Activated CD4-positive, CD25-positive, alpha-beta regulatory T cell treated with anti-CD3 and anti-CD28 coated beads, Interleukin-2, amount 50 U/mL, for 16 hours (primary cell): ENCODE measurements at regions not wholly inside any gene's neighbourhood (a gene's known extent, or its start where the extent isn't known, plus 50 kb on each side); places are given as distances from the start of the nearest gene placed in this dataset.
"Not testable (repeated sequence)": the region's sequence is repeated elsewhere in the genome, so short reads cannot be mapped to it uniquely, and the experiment has no call there.

Source experiments
- DNase-seq: peaks from one replicate; pipeline ENCODE4 v3.0.0-alpha.2; 2020; ENCODE audit warnings: low read depth, low spot score

DNA sequence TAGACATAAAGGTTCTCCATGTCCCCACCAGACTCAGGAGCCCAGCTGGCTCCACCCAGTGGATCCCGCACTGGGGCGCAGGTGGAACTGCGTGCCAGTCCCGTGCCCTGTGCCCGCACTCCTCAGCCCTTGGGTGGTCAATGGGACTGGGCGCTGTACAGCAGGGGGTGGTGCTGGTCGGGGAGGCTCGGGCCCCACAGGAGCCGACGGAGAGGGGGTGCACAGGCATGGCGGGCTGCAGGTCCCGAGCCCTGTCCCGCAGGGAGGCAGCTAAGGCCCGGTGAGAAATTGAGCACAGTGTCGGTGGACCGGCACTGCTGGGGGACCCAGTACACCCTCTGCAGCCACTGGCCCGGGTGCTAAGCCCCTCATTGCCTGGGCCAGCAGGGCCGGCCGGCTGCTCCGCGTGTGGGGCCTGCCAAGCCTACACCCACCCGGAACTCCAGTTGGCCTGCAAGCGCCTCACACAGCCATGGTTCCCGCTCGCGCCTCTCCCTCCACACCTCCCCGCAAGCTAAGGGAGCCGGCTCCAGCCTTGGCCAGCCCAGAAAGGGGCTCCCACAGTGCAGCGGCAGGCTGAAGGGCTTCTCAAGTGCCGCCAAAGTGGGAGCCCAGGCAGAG is 832.9 kb downstream of the CENPC start:
- DNase-seq: not testable (repeated sequence)

DNA sequence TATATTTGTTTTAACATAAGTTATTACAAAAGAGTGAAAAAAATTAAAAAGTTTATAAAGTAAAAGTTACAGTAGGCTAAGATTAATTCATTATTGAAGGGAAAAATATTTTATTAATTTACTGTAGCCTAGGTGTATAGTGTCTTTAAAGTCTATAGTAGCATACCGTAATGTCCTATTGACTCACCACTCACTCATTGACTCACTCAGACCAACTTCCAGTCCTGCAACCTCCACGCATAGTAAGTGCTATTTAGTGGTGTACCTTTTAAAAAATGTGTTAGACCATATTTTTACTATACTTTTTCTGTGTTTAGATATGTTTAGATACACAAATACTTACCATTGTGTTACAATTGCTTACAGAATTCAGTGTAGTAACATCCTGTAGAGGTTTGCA is 841.1 kb downstream of the CENPC start:
- DNase-seq: no peak

DNA sequence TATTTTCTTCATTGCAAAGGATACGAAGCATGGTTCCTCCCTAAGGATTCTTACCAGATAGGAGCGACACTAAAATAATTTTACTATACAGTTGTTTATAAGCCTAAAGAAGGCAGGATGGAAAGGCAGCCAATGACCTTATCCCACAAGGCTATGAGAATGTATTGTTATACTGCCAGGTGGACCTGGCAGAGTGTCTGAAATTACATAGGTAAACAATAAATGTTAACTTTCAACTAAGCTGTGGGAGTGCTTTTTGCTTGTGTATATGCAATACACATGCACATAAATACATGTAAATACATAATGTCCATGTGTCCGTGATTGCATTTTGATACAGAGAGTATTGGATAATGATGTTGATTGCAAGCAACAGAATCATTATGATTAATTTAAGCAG is 850.6 kb downstream of the CENPC start:
- DNase-seq: no peak

- no peak for DNase-seq
These were observed 851.6 kb downstream of the CENPC start for GRCh38 chr4:66693694-66694093.

- DNase-seq: no peak
These were observed 854.2 kb downstream of the CENPC start for GRCh38 chr4:66691101-66691500.

GRCh38 chr4:66688674-66689073 is 856.6 kb downstream of the CENPC start:
- DNase-seq: no peak

DNA sequence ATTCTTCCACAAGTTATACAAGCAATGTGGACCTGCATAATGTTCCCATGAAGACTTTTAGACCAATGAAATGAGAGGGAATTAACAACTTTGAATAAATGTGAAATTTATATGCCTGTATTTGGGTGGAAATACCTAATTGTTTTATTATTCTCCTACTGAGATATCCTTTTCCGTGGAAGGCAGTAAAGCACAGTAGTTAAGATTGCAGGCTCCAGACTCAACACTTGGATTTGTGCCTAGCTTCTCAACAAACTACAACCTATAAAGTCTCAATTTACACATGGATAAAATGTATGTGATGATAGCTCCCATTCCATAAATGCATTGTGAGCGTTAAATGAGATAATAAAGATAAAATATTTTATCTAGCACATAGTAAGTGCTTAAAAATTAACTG is 857.8 kb downstream of the CENPC start:
- no peak for DNase-seq

DNA sequence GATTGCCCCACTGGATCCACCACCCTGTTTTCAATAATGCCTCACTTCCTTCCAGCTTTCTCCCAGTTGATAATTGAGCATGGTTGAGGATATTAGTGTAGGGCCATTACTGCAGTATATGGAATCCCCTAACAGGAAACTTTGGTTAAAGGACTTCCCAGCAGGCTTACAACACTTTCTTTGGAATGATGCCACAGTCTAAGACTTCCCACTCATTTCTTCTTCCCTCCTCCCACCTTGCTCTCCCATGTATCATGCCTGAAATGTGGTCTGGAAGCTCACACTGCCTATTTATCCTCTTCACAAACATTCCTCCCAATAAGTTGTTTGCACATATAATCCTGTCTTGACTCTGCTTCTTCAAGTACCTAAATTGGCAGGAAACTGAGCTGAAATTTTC is 863.3 kb downstream of the CENPC start:
- no peak for DNase-seq

- DNase-seq: no peak
These were observed 878.1 kb downstream of the CENPC start for GRCh38 chr4:66667249-66667648.

DNA sequence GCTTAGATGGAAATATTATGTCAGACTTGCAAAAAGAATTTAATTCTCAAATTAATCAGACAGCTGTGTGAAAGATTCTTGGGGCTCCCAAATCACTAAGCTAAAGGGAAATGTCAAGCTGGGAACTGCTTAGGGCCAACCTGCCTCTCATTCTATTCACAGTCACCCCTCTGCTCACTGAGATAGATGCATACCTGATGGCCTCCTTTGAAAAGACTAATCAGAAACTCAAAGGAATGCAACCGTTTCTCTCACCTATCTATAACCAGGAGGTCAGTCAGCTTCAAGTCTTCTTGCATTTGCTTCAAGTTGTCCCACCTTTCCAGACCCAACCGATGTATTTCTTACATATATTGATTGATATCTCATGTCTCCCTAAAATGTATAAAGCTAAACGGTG is 882.7 kb downstream of the CENPC start:
- no peak for DNase-seq

DNA sequence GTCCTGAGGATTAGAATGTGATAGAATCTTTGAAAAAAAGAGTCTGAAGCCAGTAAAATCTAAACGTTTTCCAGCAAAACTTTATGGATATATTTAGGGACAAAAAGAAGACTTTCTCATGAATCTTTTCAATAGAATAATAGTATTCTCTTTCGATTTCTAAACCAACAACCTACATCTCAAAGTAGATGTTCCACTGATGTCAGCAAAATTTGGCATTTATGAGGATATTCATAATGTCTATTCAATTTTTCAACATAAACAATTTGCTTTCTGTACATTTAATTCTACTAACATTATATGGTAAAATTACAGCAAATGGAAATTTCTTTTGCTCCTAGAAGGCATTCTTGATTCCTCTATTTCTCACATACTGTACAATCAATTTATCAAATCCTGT is 886.5 kb downstream of the CENPC start:
- DNase-seq: no peak

DNA sequence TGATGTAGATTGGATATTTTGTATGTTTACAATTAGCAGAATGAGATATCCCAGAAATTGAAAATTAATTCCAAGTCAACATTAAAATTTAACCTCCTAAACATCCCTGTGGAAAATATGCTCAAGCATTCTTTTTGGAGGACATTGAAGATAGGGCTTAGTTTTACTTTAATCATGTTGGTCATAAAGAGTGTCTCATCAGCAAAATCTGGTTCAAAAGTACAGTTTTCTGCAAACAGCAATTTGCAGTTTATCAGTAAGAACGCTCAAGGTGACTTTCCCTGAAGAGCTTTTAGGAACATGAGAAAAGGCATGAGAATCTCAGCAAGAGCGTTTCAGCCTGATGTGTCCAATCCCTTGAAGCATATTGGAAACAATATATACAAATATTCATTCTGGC is 889.8 kb downstream of the CENPC start:
- no peak for DNase-seq

- DNase-seq: no peak
These were observed 891.4 kb downstream of the CENPC start for GRCh38 chr4:66653937-66654336.

DNA sequence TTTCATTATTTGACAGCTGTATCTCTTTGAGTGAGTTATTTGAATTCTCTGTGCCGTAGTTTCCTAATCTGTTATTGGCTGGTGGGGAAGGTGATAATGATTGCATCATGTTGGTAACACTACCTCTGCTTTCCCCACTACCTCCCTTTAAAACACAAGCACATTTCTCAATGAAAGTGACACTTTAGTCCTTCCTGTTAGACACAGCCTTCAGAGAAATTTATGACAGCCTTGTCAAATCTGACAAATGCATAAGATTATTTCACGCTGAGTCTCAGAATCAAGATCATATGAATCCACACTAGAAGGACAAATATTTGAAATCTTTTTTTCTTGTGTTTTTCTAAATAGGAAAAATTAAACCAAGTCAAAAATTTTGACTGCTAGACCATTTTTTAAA is 896.1 kb downstream of the CENPC start:
- DNase-seq: no peak

DNA sequence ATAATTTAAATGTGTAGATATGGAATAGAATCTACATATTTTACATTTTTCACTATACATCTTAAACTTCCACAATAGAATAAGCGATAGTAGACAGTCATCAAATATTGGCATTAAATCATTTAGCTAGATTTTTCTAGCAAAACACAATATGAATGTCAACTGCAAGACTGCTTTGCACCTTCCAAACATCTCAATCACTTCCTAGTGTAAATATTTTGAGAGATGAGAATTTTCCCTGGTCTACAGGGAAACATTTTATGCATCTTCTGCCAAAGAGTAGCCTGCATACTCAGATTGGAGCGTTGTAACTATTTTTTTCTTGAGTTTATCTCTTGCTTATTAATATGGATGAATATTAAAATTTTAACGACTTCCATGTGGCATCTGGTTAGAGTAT is 897.4 kb downstream of the CENPC start:
- DNase-seq: no peak

- DNase-seq: no peak
These were observed 897.8 kb downstream of the CENPC start for GRCh38 chr4:66647476-66647875.

- DNase-seq: no peak
These were observed 904.9 kb downstream of the CENPC start for GRCh38 chr4:66640233-66640990.

DNA sequence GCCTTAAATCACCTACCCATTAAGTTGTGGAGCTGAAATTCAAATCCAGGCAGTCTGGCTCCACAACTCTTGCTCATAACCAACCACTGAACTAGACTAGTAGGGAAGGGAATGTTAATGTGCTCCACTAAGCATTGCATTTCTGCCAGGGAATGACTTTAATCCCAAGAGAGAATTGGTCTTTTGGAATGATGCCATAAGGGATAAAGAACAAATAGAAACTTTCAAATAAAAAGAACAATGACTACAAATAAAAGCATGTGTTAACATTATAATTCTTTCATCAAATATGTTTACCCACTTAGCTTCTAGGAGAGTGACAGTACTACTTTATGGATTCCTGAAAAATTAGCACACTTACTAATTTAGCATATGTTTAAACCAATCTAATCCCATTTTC is 905.9 kb downstream of the CENPC start:
- no peak for DNase-seq

GRCh38 chr4:66636349-66636748 is 909.0 kb downstream of the CENPC start:
- DNase-seq: no peak

- no peak for DNase-seq
These were observed 911.8 kb downstream of the CENPC start for GRCh38 chr4:66633477-66633876.

DNA sequence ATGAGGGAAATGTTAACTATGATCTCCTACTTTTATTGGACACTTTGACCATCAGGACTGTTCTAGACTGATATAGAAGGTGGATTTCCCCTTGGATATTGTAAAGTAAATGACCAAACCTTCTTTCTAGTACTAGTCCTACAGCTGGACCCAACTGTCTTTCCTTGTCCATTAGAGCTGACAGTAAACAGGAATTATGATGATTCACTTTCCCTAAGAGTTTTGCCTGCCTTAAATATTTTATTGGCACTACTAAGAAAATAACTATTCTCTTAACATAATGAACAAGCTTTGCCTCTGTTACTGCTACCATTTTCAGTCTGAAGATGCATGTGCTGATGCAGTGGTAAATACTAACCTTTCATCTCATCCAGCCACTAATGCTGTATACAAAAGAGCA is 915.4 kb downstream of the CENPC start:
- no peak for DNase-seq

DNA sequence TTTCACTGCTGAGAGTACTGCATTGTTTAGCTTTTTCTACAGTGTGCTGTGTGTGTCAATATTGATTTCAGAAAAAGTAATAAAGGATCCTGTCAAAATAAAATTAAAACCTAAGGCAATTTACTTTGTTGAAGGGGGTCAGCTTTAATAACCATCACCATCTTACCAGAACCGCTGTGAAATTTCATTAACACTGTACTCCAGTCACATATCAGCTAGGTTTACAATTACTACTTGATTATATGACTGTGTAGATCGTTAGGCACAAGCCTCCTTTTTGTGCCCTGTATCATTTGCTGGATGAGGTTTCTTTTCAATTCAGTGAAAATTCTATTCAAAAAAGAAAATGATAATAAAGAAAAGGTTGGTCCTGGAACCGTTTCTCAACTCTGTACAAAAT is 917.2 kb downstream of the CENPC start:
- DNase-seq: no peak

DNA sequence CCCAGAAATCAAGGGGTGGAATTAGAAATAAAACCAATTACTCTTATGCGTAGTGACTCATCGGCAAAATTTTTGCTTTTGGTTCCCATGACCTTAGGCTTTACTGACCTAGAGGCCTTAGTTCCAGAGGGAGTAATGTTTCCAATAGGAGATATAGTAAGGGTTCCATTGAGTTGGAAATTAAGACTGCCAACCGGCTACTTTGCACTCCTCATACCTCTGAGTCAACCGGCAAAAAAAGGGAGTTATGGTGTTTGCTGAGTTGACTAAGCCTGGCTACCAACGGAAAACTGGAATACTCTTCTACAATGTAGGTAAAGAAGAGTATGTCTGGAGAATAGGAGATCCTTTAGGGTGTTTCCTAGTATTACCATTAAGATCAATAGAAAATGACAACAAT is 919.8 kb downstream of the CENPC start:
- DNase-seq: no peak

- DNase-seq: no peak
These were observed 931.7 kb downstream of the CENPC start for GRCh38 chr4:66613591-66613990.
